DMS153 (cell line): ENCODE measurements at regions not wholly inside any gene's neighbourhood (a gene's known extent, or its start where the extent isn't known, plus 50 kb on each side); places are given as distances from the start of the nearest gene placed in this dataset.
"Not testable (repeated sequence)": the region's sequence is repeated elsewhere in the genome, so short reads cannot be mapped to it uniquely, and the experiment has no call there.

ENCODE experiments used
- DNase-seq: peaks from one replicate; lab custom pipeline; 2025; lab: John Stamatoyannopoulos, UW

DNA sequence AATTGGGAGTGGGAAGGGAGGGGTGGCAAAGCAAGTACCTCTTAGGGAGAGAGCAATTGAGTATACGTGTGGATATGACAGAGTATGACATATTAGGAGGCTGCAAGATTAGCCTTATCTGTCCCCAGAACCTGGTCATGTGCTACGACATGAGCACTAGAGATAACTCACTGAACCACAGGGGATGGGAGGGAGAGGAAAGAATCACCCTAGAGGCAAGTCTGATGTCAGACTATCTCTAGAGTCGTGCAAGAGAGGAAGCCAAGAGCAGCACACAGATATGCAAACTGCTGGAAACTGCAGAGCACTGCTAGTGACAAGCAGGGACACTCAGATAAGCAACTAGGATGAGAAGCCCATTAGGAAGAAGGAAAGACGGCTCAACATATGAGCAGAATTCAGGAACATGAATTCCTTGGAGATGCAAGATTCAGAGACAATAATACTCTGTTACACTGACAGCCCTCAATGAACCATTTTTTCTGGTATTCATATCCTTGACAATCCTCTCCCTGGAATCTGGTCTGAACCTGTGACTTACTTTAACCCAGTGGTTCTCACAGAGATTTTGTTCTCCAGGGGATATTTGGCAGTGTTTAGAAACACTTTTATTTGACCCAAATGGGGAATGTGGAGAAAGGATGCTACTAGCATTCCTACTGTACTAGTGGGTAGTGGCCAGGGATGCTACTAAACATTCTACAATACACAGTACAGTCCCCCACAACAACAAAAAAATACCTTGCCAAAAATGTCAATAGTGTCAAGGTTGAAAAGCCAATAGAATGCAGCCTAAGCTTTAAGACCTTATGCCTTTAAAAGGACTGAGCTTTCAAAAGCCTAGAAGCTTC lies 84.0 kb upstream of the BMP2K start:
- no peak for DNase-seq

DNA sequence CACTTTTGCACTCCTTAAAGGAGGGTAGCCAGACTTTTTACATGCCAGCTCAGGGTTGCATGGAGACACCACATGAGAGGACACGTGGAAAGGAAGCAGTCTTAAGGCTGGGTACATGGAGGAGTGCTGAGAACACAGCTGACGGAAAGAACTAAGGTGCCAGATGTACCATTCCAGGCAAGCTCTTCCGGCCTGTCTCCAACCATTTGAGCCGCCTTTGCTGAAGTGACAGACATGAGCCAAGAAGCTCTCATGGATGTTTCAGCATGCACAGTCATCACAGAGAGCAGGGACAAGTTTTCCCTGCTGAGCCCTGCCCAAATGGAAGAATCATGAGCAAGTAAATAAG lies 83.4 kb upstream of the BMP2K start:
- no peak for DNase-seq

GRCh38 chr4:78693777-78694456 lies 82.2 kb upstream of the BMP2K start:
- DNase-seq, result no peak

DNA sequence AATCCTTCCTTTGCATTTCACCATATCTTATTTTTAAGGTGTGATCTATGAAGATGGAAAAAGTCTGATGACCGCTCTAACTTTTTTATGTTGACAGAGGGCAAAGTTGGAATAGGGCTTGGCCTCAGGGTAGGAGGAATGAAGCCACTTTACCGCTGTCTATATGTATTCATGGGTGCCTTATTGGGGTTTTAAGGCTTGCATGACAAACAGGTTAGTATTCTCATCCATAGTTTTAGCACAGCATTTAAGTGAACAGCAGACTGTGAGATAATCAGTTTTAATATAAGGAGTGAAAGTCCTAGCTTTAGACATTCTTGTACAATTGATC lies 81.7 kb upstream of the BMP2K start:
- no peak for DNase-seq

GRCh38 chr4:78695910-78696309 lies 80.2 kb upstream of the BMP2K start:
- DNase-seq, result no peak

DNA sequence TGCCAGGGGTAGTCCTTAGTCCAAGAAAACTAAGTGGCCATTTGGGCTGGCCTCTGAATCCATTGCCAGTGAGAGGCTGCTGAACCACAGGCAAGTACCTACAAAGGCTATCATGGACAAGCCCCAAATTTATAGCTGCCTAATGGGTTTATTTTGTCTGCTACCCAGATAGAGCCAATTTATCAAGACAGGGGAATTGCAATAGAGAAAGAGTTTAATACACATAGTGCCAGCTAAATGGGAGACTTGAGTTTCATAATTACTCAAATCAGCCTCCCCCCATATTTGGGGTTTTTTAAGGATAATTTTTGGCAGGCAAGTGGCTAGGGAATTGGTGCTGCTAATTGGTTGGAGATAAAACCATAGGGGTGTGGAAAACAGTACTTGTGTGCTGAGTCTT lies 73.1 kb upstream of the BMP2K start:
- DNase-seq, result no peak

GRCh38 chr4:78704317-78704716 lies 71.8 kb upstream of the BMP2K start:
- DNase-seq, result no peak

DNA sequence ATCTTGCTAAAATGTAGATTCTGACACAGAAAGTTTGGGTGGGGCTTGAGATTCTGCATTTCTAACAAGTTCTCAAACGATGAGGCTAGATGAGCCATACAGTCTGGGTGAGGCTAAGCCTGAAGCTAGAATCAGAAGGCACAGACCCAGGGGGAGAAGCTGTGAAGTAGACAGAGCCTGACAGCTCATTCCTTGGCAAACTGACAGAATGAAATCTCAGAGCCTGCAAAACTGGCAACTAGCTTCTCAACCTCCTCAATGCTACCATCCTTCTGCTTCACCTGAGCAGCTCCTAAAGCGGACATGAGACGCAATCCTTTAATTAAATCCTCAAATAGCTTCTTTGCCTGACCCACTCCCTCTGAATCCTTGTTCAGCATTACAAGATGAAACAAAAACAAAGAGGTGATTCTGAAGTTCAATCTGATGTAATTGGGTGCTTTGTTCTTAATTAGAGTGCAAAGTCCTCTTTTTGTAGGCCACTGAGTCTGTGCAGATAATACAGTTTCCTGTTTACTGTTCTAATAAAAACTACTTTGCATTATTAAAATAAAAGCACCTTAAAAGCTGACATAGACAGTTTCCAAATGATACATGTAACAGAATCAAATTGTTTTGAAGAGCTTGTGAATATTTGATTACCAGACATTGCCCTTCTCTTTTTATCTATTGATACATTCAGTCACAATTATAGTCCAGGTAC lies 71.0 kb upstream of the BMP2K start:
- no peak for DNase-seq

GRCh38 chr4:78706302-78706701 lies 69.8 kb upstream of the BMP2K start:
- no peak for DNase-seq

- no peak for DNase-seq
Observed at GRCh38 chr4:78707268-78707667, 68.9 kb upstream of the BMP2K start.

DNA sequence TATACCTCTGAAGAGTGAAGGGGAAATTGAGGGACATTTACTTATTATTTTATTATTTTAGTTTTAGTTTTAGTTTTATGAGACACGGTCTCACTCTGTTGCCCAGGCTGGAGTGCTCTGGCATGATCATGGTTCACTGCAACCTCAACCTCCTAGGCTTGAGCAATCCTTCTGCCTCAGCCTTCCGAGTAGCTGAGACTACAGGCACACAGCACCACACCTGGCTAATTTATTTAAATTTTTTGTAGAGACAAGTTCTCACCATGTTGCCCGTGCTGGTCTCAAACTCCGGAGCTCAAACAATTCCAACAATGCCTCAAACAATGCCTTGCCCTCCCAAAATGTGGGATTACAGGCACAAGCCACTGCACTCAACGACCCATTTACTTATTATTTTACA lies 68.4 kb upstream of the BMP2K start:
- DNase-seq, result no peak

DNA sequence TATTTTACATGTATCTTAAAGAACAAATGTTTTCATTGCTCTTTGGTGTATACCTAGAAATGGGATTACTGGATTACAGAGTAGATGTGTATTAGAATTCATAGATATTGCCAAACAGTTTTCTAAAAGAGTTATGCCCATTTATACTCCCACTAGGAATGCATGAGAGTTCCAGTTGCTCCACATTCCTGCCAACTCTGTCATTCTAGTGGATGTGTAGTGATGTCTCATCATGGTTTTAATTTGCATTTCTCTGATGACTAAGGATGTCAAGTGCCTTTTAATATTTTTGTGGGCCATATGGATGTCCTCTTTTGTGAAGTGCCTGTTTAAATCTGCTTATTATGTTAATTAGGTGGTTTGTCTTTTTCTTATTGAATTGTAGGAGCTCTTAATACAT lies 65.6 kb upstream of the BMP2K start:
- DNase-seq, result no peak

DNA sequence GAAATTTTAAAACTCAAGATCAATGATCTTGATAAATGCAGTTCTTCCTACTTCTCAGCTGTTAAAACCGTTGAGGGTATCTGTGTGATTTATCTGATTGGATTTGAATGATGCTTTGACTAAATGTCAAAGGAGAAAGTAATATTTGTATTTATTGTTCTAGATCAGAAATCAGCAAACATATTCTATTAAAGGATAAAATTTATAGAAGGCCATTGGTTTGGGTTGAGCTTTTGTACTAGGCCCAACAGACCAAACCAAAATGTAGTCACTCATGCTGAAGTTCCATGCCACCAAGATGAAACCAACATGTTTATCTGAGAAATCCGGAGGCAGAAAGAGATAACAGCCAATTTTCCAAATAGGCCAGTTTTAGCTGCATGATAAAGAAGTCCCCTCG lies 64.5 kb upstream of the BMP2K start:
- DNase-seq, result no peak

- DNase-seq, result not testable (repeated sequence)
Observed at GRCh38 chr4:78714598-78714997, 61.6 kb upstream of the BMP2K start.

- DNase-seq, result not testable (repeated sequence)
Observed at GRCh38 chr4:78715372-78715771, 60.8 kb upstream of the BMP2K start.

DNA sequence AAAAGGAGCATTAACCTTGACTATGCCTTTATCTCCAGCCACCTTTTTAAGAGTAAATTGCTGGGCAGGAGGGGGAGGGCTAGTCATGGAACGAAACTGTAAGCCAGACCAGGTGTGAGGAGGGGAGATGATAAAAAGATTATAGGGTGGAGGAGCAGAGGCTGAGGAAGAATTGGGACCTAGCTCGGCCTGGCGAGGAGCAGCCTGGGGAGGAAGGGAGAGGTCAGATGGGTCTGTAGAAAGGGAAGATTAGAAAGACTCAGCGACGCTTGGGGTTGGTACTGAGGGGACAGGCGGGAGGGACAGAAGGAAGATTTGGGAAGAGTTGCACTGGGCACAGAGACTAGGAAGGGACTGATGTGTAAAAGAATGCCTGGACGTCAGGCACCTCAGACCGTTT lies 58.4 kb upstream of the BMP2K start:
- DNase-seq, result not testable (repeated sequence)

DNA sequence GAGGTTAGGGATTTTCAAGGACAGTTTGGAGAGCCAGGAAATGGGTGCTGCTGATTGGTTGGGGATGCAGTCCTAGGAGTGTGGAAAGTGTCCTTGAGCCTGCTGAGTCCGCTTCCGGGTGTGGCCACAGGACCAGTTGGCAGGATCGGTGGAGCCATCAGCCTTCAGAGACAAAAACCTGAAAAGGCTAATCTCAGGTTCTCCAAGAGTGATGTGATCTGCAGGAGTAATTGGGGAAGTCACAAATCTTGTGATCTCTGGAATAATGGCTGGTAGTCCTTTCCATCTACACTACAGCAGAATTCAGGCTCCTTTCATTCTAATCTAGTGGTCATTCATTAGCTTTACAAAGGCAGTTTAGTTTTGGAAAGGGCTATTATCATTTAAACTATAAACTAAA lies 55.9 kb upstream of the BMP2K start:
- DNase-seq, result no peak

DNA sequence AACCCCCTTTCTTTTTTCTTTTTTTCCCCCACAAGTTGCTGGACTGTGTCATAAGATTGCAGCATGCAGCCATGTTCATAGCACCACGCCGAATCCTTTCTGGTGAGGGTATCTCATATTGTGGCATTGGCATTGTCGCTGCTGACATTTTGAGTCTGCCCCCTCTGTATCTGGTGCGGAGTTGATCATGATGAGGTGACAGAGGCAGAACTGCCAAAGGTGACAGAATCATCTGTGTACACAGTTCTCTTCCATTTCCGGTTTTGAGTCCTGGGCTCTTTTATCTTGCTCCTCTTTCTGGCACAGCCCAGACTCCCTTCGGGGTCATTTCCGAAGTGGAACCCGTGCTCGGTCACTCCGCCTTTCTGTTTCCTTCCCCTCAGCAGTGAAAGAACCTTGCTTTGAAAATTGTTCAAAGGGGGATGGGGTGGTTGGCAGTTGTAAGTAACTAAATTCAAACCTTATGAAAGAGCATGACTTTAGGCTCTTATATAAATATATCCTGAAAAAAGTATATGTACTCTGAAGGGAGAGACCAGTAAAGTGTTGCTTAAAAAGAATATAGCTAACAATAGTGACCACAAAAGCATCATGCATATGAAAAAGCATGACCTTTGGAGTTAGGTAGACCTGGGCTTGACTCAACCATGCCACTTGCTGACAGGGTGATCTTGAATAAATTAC lies 55.0 kb upstream of the BMP2K start:
- no peak for DNase-seq

- DNase-seq, result no peak
Observed at GRCh38 chr4:78721747-78722146, 54.4 kb upstream of the BMP2K start.

DNA sequence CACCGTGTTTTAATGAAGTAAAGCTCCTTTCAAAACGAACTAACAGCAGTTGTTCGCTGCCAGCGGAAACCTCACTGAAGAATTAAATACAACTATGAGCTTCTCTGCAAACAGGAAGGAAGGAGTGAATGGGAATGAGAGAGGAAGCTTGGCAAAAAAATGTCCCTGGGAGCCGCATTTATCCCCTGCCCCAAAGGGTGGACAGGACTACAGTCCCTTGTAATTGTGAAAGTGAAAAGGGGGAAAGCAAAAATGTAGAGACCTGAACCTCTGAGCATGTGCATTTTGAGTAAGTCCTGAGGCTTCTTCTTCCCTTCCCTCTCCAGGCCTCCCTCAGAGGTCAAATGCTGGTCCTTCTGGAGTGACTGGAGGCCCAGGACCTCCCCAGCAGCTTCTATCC lies 53.8 kb upstream of the BMP2K start:
- DNase-seq, result no peak

GRCh38 chr4:78722878-78723277 lies 53.3 kb upstream of the BMP2K start:
- DNase-seq, result no peak
